K562 (cell line): ENCODE measurements at regions not wholly inside any gene's neighbourhood (a gene's known extent, or its start where the extent isn't known, plus 50 kb on each side); places are given as distances from the start of the nearest gene placed in this dataset.
A peak's percentile ranks its signal among the peaks of the same experiment; 100 is the strongest.

ENCODE experiments used
- CBX3 ChIP-seq, 2 experiments: IDR thresholded peaks; 1 replicate in 1 of 2; 2 replicates in 1 of 2; pipeline ENCODE4 v1.6.1; 2012; ENCODE audit warnings: inconsistent platforms in 2 of 2, low read length in 2 of 2, borderline replicate concordance in 1 of 2, control low read depth in 1 of 2
- GATAD2A ChIP-seq: fragments of 450-650 bp; IDR thresholded peaks from 2 replicates; pipeline ENCODE4 v1.6.1; 2017
- MTA3 ChIP-seq: fragments of 450-650 bp; formaldehyde crosslinking; IDR thresholded peaks from 2 replicates; pipeline ENCODE4 v1.6.1; 2017; ENCODE audit warnings: mild to moderate bottlenecking, borderline replicate concordance
- RAD21 ChIP-seq, 2 experiments: fragments of 250-450 bp in 1 of 2; fragments of 450-650 bp in 1 of 2; sonication (Bioruptor Pico) in 1 of 2; formaldehyde crosslinking in 1 of 2; IDR thresholded peaks in 1 of 2; conservative IDR thresholded peaks in 1 of 2; 2 replicates each; pipeline versions ENCODE4 v1.4.0 to v1.8.0; 2020 to 2022; ENCODE audit warnings: mild to moderate bottlenecking in 2 of 2, moderate library complexity in 1 of 2
- RCOR1 ChIP-seq, 2 experiments: IDR thresholded peaks; 2 replicates each; pipeline ENCODE4 v1.6.1; 2012; ENCODE audit warnings: low read depth in 2 of 2, low read length in 2 of 2, borderline replicate concordance in 1 of 2, improper control_type of control experiment in 1 of 2
- SMAD3 ChIP-seq: fragments of 450-650 bp; formaldehyde crosslinking; conservative IDR thresholded peaks from 2 replicates; pipeline ENCODE4 v1.4.0; 2020; ENCODE audit warnings: mild to moderate bottlenecking
- SMARCC2 ChIP-seq: fragments of 450-650 bp; IDR thresholded peaks from 2 replicates; pipeline ENCODE4 v1.6.1; 2017; ENCODE audit warnings: antibody characterized with exemption, moderate library complexity, mild to moderate bottlenecking, low read depth
- SMARCE1 ChIP-seq: fragments of 450-650 bp; IDR thresholded peaks from 2 replicates; pipeline ENCODE4 v1.7.1; 2016; ENCODE audit warnings: mild to moderate bottlenecking
- ZBTB17 ChIP-seq: fragments of 450-650 bp; formaldehyde crosslinking; IDR thresholded peaks from 2 replicates; pipeline ENCODE4 v1.4.0; 2020; ENCODE audit warnings: mild to moderate bottlenecking
- ZNF766 ChIP-seq: fragments of 200-800 bp; sonication (Bioruptor generic); conservative IDR thresholded peaks from 2 replicates; pipeline ENCODE4 v1.6.1; 2016; ENCODE audit warnings: missing genetic modification characterization, missing compliant biosample characterization
- TF ChIP-seq, protein P1 (sequence below), 3 experiments: fragments of 200-800 bp in 1 of 3; fragments of 250-450 bp in 1 of 3; fragments of 450-650 bp in 1 of 3; sonication (Bioruptor Pico) in 1 of 3; sonication (Bioruptor generic) in 1 of 3; formaldehyde crosslinking in 1 of 3; IDR thresholded peaks; 2 replicates each; pipeline versions ENCODE4 v1.6.1 to v1.8.0; 2016 to 2022; ENCODE audit warnings: mild to moderate bottlenecking in 2 of 3, missing genetic modification characterization in 2 of 3, missing compliant biosample characterization in 1 of 3, moderate library complexity in 1 of 3
- TF ChIP-seq, protein P2 (sequence below): IDR thresholded peaks from 2 replicates; pipeline ENCODE4 v1.6.1; 2012; ENCODE audit warnings: low read depth, low read length, improper control_type of control experiment, borderline replicate concordance
- TF ChIP-seq, protein P3 (sequence below): fragments of 450-650 bp; formaldehyde crosslinking; IDR thresholded peaks from 2 replicates; pipeline ENCODE4 v1.4.0; 2020; ENCODE audit warnings: mild to moderate bottlenecking, moderate library complexity

DNA sequence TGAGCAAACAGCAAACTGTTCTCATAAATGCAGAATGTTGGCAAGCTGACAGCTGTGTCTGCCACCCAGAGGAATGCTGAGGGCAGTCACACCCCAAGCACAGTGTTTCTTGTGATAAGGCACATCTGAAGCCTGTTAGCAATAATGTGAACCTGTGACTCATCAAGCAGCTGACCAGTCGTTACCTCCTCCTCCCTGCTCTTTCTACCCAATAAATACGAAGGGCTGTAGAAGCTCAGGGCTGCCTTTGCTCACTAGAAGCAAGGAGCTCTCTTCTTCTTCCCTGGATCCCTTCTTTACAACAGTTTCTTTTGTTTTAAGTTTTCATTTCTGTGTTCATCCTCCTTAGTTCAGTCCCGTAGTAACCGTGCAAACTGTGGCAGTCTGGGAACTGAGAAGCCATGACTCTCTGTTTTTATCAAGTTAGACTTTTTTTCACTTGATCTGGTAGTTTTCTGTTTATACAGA is 160.3 kb upstream of the ZNF184 start (continued):
- TF ChIP-seq, protein P1, sequence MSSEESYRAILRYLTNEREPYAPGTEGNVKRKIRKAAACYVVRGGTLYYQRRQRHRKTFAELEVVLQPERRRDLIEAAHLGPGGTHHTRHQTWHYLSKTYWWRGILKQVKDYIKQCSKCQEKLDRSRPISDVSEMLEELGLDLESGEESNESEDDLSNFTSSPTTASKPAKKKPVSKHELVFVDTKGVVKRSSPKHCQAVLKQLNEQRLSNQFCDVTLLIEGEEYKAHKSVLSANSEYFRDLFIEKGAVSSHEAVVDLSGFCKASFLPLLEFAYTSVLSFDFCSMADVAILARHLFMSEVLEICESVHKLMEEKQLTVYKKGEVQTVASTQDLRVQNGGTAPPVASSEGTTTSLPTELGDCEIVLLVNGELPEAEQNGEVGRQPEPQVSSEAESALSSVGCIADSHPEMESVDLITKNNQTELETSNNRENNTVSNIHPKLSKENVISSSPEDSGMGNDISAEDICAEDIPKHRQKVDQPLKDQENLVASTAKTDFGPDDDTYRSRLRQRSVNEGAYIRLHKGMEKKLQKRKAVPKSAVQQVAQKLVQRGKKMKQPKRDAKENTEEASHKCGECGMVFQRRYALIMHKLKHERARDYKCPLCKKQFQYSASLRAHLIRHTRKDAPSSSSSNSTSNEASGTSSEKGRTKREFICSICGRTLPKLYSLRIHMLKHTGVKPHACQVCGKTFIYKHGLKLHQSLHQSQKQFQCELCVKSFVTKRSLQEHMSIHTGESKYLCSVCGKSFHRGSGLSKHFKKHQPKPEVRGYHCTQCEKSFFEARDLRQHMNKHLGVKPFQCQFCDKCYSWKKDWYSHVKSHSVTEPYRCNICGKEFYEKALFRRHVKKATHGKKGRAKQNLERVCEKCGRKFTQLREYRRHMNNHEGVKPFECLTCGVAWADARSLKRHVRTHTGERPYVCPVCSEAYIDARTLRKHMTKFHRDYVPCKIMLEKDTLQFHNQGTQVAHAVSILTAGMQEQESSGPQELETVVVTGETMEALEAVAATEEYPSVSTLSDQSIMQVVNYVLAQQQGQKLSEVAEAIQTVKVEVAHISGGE (CRISPR knock-in tag; IDR thresholded peaks at IDR 0.05), result peak in 1 of 3 experiments; percentile 42; a peak in 1 of 6 replicates
- TF ChIP-seq RCOR1 (IDR thresholded peaks at IDR 0.05; ENCODE audit: borderline replicate concordance in 1 of 2, low read depth in 2 of 2, low read length in 2 of 2), result peak in 1 of 2 experiments; percentile 88; a peak in 2 of 4 replicates
- peak; percentile 95 for TF ChIP-seq MTA3
- TF ChIP-seq, protein P2, sequence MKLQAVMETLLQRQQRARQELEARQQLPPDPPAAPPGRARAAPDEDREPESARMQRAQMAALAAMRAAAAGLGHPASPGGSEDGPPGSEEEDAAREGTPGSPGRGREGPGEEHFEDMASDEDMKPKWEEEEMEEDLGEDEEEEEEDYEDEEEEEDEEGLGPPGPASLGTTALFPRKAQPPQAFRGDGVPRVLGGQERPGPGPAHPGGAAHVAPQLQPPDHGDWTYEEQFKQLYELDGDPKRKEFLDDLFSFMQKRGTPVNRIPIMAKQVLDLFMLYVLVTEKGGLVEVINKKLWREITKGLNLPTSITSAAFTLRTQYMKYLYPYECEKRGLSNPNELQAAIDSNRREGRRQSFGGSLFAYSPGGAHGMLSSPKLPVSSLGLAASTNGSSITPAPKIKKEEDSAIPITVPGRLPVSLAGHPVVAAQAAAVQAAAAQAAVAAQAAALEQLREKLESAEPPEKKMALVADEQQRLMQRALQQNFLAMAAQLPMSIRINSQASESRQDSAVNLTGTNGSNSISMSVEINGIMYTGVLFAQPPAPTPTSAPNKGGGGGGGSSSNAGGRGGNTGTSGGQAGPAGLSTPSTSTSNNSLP, result 0 out of 2 replicates have a peak, but pooled peaks have one; percentile 56
- TF ChIP-seq ZBTB17, result peak; percentile 66; the same call in 1 of the 2 replicates
- peak; percentile 81 for TF ChIP-seq ZNF766 (CRISPR knock-in tag)
- TF ChIP-seq RAD21 (CRISPR knock-in tag; conservative IDR thresholded peaks at IDR 0.05 in 1 of 2, IDR thresholded peaks at IDR 0.05 in 1 of 2), result peak; percentile 8 to 28; a peak in 3 of 4 replicates
- TF ChIP-seq GATAD2A, result peak; percentile 45; the same call in 1 of the 2 replicates
- peak; percentile 64; the same call in 1 of the 2 replicates for TF ChIP-seq SMAD3 (CRISPR knock-in tag)
- TF ChIP-seq SMARCE1, result peak; percentile 95
- peak; percentile 87 for TF ChIP-seq SMARCC2
- TF ChIP-seq, protein P3, sequence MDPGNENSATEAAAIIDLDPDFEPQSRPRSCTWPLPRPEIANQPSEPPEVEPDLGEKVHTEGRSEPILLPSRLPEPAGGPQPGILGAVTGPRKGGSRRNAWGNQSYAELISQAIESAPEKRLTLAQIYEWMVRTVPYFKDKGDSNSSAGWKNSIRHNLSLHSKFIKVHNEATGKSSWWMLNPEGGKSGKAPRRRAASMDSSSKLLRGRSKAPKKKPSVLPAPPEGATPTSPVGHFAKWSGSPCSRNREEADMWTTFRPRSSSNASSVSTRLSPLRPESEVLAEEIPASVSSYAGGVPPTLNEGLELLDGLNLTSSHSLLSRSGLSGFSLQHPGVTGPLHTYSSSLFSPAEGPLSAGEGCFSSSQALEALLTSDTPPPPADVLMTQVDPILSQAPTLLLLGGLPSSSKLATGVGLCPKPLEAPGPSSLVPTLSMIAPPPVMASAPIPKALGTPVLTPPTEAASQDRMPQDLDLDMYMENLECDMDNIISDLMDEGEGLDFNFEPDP, result 0 out of 2 replicates have a peak, but pooled peaks have one; percentile 6
- peak in 1 of 2 experiments; percentile 99; a peak in 2 of 3 replicates for TF ChIP-seq CBX3 (IDR thresholded peaks at IDR 0.05; ENCODE audit: borderline replicate concordance in 1 of 2, low read length in 2 of 2)
